ENCODE measurements at regions not wholly inside any gene's neighbourhood (a gene's known extent, or its start where the extent isn't known, plus 50 kb on each side); places are given as distances from the start of the nearest gene placed in this dataset.
"Not testable (repeated sequence)": the region's sequence is repeated elsewhere in the genome, so short reads cannot be mapped to it uniquely, and the experiment has no call there.

- Histone ChIP-seq H3K4me1 (ENCODE audit: control insufficient read depth in 1 of 2, insufficient read depth in 1 of 2, low read depth in 1 of 2, low read length in 1 of 2) (peaks cover 29 to 38% of the 10 kb centered on the region in 2 experiments), H3K27me3 (no peaks in the 10 kb centered on the region), H3K9me3 (no peaks in the 10 kb centered on the region), H3K4me3 (ENCODE audit: low read depth in 1 of 2, low read length in 1 of 2) (no peak overlapping the region), H3K27ac (no peak overlapping the region), H3K36me3 (no peaks in the 10 kb centered on the region)
- TF ChIP-seq, protein P1, sequence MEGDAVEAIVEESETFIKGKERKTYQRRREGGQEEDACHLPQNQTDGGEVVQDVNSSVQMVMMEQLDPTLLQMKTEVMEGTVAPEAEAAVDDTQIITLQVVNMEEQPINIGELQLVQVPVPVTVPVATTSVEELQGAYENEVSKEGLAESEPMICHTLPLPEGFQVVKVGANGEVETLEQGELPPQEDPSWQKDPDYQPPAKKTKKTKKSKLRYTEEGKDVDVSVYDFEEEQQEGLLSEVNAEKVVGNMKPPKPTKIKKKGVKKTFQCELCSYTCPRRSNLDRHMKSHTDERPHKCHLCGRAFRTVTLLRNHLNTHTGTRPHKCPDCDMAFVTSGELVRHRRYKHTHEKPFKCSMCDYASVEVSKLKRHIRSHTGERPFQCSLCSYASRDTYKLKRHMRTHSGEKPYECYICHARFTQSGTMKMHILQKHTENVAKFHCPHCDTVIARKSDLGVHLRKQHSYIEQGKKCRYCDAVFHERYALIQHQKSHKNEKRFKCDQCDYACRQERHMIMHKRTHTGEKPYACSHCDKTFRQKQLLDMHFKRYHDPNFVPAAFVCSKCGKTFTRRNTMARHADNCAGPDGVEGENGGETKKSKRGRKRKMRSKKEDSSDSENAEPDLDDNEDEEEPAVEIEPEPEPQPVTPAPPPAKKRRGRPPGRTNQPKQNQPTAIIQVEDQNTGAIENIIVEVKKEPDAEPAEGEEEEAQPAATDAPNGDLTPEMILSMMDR (IDR thresholded peaks at IDR 0.05), result no peak
Measured at GRCh38 chr2:222360146-222360545, 61.3 kb upstream of the PAX3 start.

- Histone ChIP-seq H3K4me3 (ENCODE audit: low read depth in 1 of 2, low read length in 1 of 2) (no peak overlapping the region), H3K27ac (no peak overlapping the region)
- TF ChIP-seq, protein P1 (IDR thresholded peaks at IDR 0.05), result no peak
Measured at GRCh38 chr2:222360997-222361396, 62.2 kb upstream of the PAX3 start.

DNA sequence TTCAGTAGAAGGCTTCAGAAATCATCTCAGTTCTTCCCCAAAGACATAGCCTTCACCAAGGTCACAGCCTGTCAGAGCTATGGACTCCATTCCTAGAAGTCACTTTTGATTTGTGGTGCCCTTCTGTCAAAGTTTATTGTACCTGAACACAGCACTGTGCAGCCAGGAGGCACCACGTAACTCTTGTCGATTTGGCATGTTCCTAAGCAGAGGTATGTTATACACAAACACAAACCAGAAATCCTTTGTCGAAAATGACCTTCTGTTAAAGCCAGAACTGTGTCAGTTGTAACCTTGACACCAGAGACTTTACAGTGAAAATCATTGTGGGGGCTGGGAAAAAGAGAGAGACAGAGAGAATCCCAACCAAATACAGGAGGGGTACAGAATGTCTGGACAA is 62.6 kb upstream of the SGPP2 start:
- no peak overlapping the region for H3K4me3 ChIP-seq (ENCODE audit: low read depth in 1 of 2, low read length in 1 of 2)
- H3K27me3 ChIP-seq, result no peaks in the 10 kb centered on the region
- H3K4me1 ChIP-seq (ENCODE audit: control insufficient read depth in 1 of 2, insufficient read depth in 1 of 2, low read depth in 1 of 2, low read length in 1 of 2), result peaks cover 33 to 47% of the 10 kb centered on the region in 2 experiments
- TF ChIP-seq, protein P1 (IDR thresholded peaks at IDR 0.05), result no peak
- H3K27ac ChIP-seq, result no peak overlapping the region
- H3K9me3 ChIP-seq, result no peaks in the 10 kb centered on the region
- no peaks in the 10 kb centered on the region for H3K36me3 ChIP-seq

More at GRCh38 chr2:222360997-222361396, 62.2 kb upstream of the PAX3 start:
- Histone ChIP-seq H3K36me3 (no peaks in the 10 kb centered on the region), H3K27me3 (no peaks in the 10 kb centered on the region), H3K4me1 (ENCODE audit: control insufficient read depth in 1 of 2, insufficient read depth in 1 of 2, low read depth in 1 of 2, low read length in 1 of 2) (peaks cover 33 to 46% of the 10 kb centered on the region in 2 experiments), H3K9me3 (no peaks in the 10 kb centered on the region)

GRCh38 chr2:222362336-222362735 is 62.0 kb upstream of the SGPP2 start:
- no peaks in the 10 kb centered on the region for H3K36me3 ChIP-seq
- H3K4me1 ChIP-seq (ENCODE audit: control insufficient read depth in 1 of 2, insufficient read depth in 1 of 2, low read depth in 1 of 2, low read length in 1 of 2), result peaks cover 33 to 47% of the 10 kb centered on the region in 2 experiments
- H3K9me3 ChIP-seq, result no peaks in the 10 kb centered on the region
- TF ChIP-seq, protein P1 (IDR thresholded peaks at IDR 0.05), result no peak
- H3K27me3 ChIP-seq, result no peaks in the 10 kb centered on the region
- no peak overlapping the region for H3K4me3 ChIP-seq (ENCODE audit: low read depth in 1 of 2, low read length in 1 of 2)
- H3K27ac ChIP-seq, result no peak overlapping the region

DNA sequence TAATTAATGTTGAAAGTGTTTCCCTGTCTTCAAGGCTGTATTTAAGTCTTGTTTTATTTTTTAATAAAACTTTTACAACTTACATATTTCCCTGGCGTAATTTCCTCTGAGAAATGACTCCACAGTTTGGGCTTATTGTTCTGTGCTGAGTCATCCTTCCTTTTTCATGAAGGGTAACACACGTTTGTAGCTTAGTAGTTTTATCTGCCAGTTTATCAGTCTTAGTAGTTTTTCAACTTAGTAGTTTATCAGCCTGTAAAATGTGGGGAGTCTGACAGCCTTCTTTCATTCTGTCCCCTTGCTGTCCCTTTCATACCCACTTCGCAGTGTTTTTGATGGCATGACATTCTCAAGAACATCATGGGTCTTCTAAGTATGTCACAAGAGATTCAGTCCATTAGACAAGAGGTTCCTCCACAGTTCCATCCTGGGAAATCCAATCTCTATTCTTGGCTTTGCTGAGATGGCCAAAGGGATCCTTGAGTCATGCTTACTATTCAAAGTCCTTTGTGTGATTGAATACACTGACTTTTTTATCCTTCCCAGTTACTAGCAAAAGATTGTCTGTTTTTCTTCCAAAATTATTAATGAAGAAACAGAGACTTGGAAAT is 60.0 kb upstream of the SGPP2 start:
- H3K27me3 ChIP-seq, result no peaks in the 10 kb centered on the region
- peak overlapping the region; percentile 65 for H3K27ac ChIP-seq
- H3K4me3 ChIP-seq (ENCODE audit: low read depth in 1 of 2, low read length in 1 of 2), result peak overlapping the region in 1 of 2 experiments; percentile 20
- TF ChIP-seq, protein P1 (IDR thresholded peaks at IDR 0.05), result no peak
- H3K4me1 ChIP-seq (ENCODE audit: control insufficient read depth in 1 of 2, insufficient read depth in 1 of 2, low read depth in 1 of 2, low read length in 1 of 2), result peaks cover 33 to 45% of the 10 kb centered on the region in 2 experiments
- no peaks in the 10 kb centered on the region for H3K9me3 ChIP-seq
- H3K36me3 ChIP-seq, result no peaks in the 10 kb centered on the region

GRCh38 chr2:222368280-222368679 is 56.1 kb upstream of the SGPP2 start:
- H3K4me3 ChIP-seq (ENCODE audit: low read depth in 1 of 2, low read length in 1 of 2); H3K9me3 ChIP-seq; H3K36me3 ChIP-seq; H3K27me3 ChIP-seq: not testable (repeated sequence)
- Histone ChIP-seq H3K27ac (peak overlapping the region; percentile 61), H3K4me1 (ENCODE audit: control insufficient read depth in 1 of 2, insufficient read depth in 1 of 2, low read depth in 1 of 2, low read length in 1 of 2) (peaks cover 28 to 37% of the 10 kb centered on the region in 2 experiments)
